GM06990 (cell line): ENCODE measurements at regions not wholly inside any gene's neighbourhood (a gene's known extent, or its start where the extent isn't known, plus 50 kb on each side); places are given as distances from the start of the nearest gene placed in this dataset.

ENCODE experiments used
- DNase-seq: peaks from one replicate; pipeline ENCODE4 v3.0.0-alpha.2; 2011; ENCODE audit not compliant: insufficient read length; ENCODE audit errors: extremely low read depth
- H3K27me3 ChIP-seq: replicated peaks from 2 replicates; pipeline ENCODE4 v1.6.0; 2011; ENCODE audit warnings: low read length; ENCODE audit not compliant: control insufficient read depth, insufficient read depth
- H3K36me3 ChIP-seq: 2 replicates; pipeline ENCODE4 v1.5.1; 2011; ENCODE audit warnings: low read length; ENCODE audit not compliant: control insufficient read depth, insufficient read depth
- H3K4me3 ChIP-seq: replicated peaks from 2 replicates; pipeline ENCODE4 v1.5.1; 2011; ENCODE audit warnings: low read depth, mild to moderate bottlenecking, control low read depth, low read length
- CTCF ChIP-seq: IDR thresholded peaks from 2 replicates; pipeline ENCODE4 v1.5.1; 2011; ENCODE audit warnings: low read length, control low read depth, mild to moderate bottlenecking, inconsistent platforms; ENCODE audit not compliant: insufficient read depth, poor library complexity, severe bottlenecking

- Histone ChIP-seq H3K27me3 (no peaks in the 10 kb centered on the region), H3K4me3 (no peak overlapping the region), H3K36me3 (no peaks in the 10 kb centered on the region)
- no peak for TF ChIP-seq CTCF
- no peak for DNase-seq
Observed at GRCh38 chr5:35430381-35431162, 187.1 kb upstream of the SPEF2 start.

GRCh38 chr5:35420200-35420599, 189.9 kb upstream of the PRLR start:
- Histone ChIP-seq H3K27me3 (no peaks in the 10 kb centered on the region), H3K36me3 (no peaks in the 10 kb centered on the region), H3K4me3 (no peak overlapping the region)
- no peak for TF ChIP-seq CTCF
- DNase-seq, result no peak

GRCh38 chr5:35417040-35417439, 186.8 kb upstream of the PRLR start:
- no peak for DNase-seq
- H3K27me3 ChIP-seq, result no peaks in the 10 kb centered on the region
- no peak overlapping the region for H3K4me3 ChIP-seq
- TF ChIP-seq CTCF, result no peak
- H3K36me3 ChIP-seq, result no peaks in the 10 kb centered on the region

- no peak overlapping the region for H3K4me3 ChIP-seq
- TF ChIP-seq CTCF, result no peak
- no peaks in the 10 kb centered on the region for H3K27me3 ChIP-seq
- no peak for DNase-seq
- H3K36me3 ChIP-seq, result no peaks in the 10 kb centered on the region
Observed at GRCh38 chr5:35416217-35416988, 186.1 kb upstream of the PRLR start.

- no peaks in the 10 kb centered on the region for H3K36me3 ChIP-seq
- H3K27me3 ChIP-seq, result no peaks in the 10 kb centered on the region
- no peak overlapping the region for H3K4me3 ChIP-seq
- no peak for DNase-seq
- TF ChIP-seq CTCF, result no peak
Observed at GRCh38 chr5:35415309-35415708, 185.0 kb upstream of the PRLR start.
